DOHH2 (cell line): ENCODE measurements at regions not wholly inside any gene's neighbourhood (a gene's known extent, or its start where the extent isn't known, plus 50 kb on each side); places are given as distances from the start of the nearest gene placed in this dataset.
"Not testable (repeated sequence)": the region's sequence is repeated elsewhere in the genome, so short reads cannot be mapped to it uniquely, and the experiment has no call there.

Experiments used
- H3F3A ChIP-seq: fragments of 200-600 bp; sonication (generic), shearing (Covaris generic); 2 replicates; pipeline ENCODE4 v1.6.0; 2016; ENCODE audit warnings: antibody characterized with exemption, mild to moderate bottlenecking; ENCODE audit not compliant: control insufficient read depth, insufficient read depth
- H3K27ac ChIP-seq: fragments of 200-600 bp; sonication (generic); 2 replicates; pipeline ENCODE4 v1.5.1; 2014; ENCODE audit warnings: low read depth, mild to moderate bottlenecking, low read length, moderate library complexity
- H3K27me3 ChIP-seq: fragments of 200-600 bp; sonication (generic); 2 replicates; pipeline ENCODE4 v1.6.1; 2014; ENCODE audit warnings: mild to moderate bottlenecking, low read length, mixed read lengths; ENCODE audit not compliant: control insufficient read depth
- H3K36me3 ChIP-seq: fragments of 200-600 bp; sonication (generic); 2 replicates; pipeline ENCODE4 v1.6.1; 2014; ENCODE audit warnings: mild to moderate bottlenecking, low read length, moderate library complexity, mixed read lengths; ENCODE audit not compliant: control insufficient read depth
- H3K4me1 ChIP-seq: fragments of 200-600 bp; sonication (generic); 2 replicates; pipeline ENCODE4 v1.6.1; 2014; ENCODE audit warnings: mild to moderate bottlenecking, low read length, mixed read lengths; ENCODE audit not compliant: control insufficient read depth
- H3K4me2 ChIP-seq: fragments of 200-600 bp; sonication (generic); 2 replicates; pipeline ENCODE4 v1.6.0; 2014; ENCODE audit warnings: mild to moderate bottlenecking, low read length, moderate library complexity
- H3K4me3 ChIP-seq: fragments of 200-600 bp; sonication (generic); 2 replicates; pipeline ENCODE4 v1.5.1; 2014; ENCODE audit warnings: mild to moderate bottlenecking, low read length, mixed read lengths
- H3K79me2 ChIP-seq: fragments of 200-600 bp; sonication (generic); 2 replicates; pipeline ENCODE4 v1.6.1; 2014; ENCODE audit warnings: mild to moderate bottlenecking, low read length, mixed read lengths; ENCODE audit not compliant: control insufficient read depth
- H3K9me2 ChIP-seq: fragments of 200-600 bp; sonication (generic); replicated peaks from 2 replicates; pipeline ENCODE4 v1.6.1; 2014; ENCODE audit warnings: mild to moderate bottlenecking, low read length, mixed read lengths; ENCODE audit not compliant: control insufficient read depth
- H3K9me3 ChIP-seq: fragments of 200-600 bp; sonication (generic); 2 replicates; pipeline ENCODE4 v1.6.1; 2014; ENCODE audit warnings: antibody characterized with exemption, low read length, mixed read lengths; ENCODE audit not compliant: control insufficient read depth, insufficient read depth
- H4K20me1 ChIP-seq: fragments of 200-600 bp; sonication (generic); 2 replicates; pipeline ENCODE4 v1.6.0; 2014; ENCODE audit warnings: low read depth, mild to moderate bottlenecking, antibody characterized with exemption, low read length, moderate library complexity; ENCODE audit not compliant: control insufficient read depth, insufficient read depth
- EZH2phosphoT487 ChIP-seq: fragments of 200-600 bp; sonication (generic); IDR thresholded peaks from 2 replicates; pipeline ENCODE4 v1.6.1; 2017; ENCODE audit warnings: borderline replicate concordance, mild to moderate bottlenecking, antibody characterized with exemption, low read length, moderate library complexity, mixed read lengths
- TF ChIP-seq, protein P1 (sequence below): fragments of 200-600 bp; sonication (generic); IDR thresholded peaks from one replicate; pipeline ENCODE4 v1.5.1; 2014; ENCODE audit warnings: antibody characterized with exemption, mild to moderate bottlenecking, low read depth, low read length; ENCODE audit not compliant: poor library complexity, severe bottlenecking

GRCh38 chr1:102500758-102501157, 504.0 kb upstream of the OLFM3 start:
- Histone ChIP-seq H3K27ac (no peak overlapping the region), H3F3A (no peaks in the 10 kb centered on the region), H3K4me3 (no peak overlapping the region), H3K27me3 (no peaks in the 10 kb centered on the region), H3K4me2 (no peak overlapping the region), H3K4me1 (no peaks in the 10 kb centered on the region), H3K9me2 (no peaks in the 10 kb centered on the region), H4K20me1 (no peaks in the 10 kb centered on the region), H3K36me3 (no peaks in the 10 kb centered on the region), H3K79me2 (no peaks in the 10 kb centered on the region), H3K9me3 (no peaks in the 10 kb centered on the region)
- no peak for TF ChIP-seq EZH2phosphoT487
- TF ChIP-seq, protein P1, sequence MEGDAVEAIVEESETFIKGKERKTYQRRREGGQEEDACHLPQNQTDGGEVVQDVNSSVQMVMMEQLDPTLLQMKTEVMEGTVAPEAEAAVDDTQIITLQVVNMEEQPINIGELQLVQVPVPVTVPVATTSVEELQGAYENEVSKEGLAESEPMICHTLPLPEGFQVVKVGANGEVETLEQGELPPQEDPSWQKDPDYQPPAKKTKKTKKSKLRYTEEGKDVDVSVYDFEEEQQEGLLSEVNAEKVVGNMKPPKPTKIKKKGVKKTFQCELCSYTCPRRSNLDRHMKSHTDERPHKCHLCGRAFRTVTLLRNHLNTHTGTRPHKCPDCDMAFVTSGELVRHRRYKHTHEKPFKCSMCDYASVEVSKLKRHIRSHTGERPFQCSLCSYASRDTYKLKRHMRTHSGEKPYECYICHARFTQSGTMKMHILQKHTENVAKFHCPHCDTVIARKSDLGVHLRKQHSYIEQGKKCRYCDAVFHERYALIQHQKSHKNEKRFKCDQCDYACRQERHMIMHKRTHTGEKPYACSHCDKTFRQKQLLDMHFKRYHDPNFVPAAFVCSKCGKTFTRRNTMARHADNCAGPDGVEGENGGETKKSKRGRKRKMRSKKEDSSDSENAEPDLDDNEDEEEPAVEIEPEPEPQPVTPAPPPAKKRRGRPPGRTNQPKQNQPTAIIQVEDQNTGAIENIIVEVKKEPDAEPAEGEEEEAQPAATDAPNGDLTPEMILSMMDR = no peak

- H3K79me2 ChIP-seq = no peaks in the 10 kb centered on the region
- no peaks in the 10 kb centered on the region for H3K9me2 ChIP-seq
- no peaks in the 10 kb centered on the region for H4K20me1 ChIP-seq
- H3F3A ChIP-seq = no peaks in the 10 kb centered on the region
- no peak overlapping the region for H3K4me3 ChIP-seq
- H3K27ac ChIP-seq = no peak overlapping the region
- no peak overlapping the region for H3K4me2 ChIP-seq
- H3K4me1 ChIP-seq = no peaks in the 10 kb centered on the region
- H3K9me3 ChIP-seq = no peaks in the 10 kb centered on the region
- H3K27me3 ChIP-seq = no peaks in the 10 kb centered on the region
- no peaks in the 10 kb centered on the region for H3K36me3 ChIP-seq
- TF ChIP-seq EZH2phosphoT487 = no peak
- TF ChIP-seq, protein P1 = no peak
These were observed 502.2 kb upstream of the OLFM3 start for GRCh38 chr1:102498929-102499328.

DNA sequence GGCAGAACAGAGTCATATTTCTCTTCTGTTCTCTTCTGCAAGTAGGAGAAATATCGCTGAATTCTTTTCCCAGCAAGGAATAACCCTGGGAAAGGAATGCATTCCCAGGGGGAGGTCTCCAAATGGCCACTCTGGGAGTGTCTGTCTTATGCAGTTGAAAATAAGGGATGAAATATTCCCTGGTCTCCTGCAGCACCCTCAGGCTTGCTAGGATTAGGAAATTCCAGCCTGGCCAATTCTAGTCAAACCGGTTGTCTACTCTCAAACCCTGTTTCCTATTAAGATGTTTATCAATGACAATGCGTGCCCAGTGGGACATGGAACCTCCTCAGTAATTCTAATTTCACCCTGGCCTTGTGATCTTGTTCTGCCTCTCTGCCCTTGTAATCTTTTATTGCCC, 501.1 kb upstream of the OLFM3 start:
- not testable (repeated sequence) for H3K79me2 ChIP-seq, H3K9me2 ChIP-seq, H3K4me3 ChIP-seq, H4K20me1 ChIP-seq, H3F3A ChIP-seq, H3K27ac ChIP-seq, H3K4me2 ChIP-seq, H3K36me3 ChIP-seq, H3K4me1 ChIP-seq, H3K9me3 ChIP-seq, H3K27me3 ChIP-seq

GRCh38 chr1:102472520-102472919, 475.8 kb upstream of the OLFM3 start:
- H3K79me2 ChIP-seq = no peaks in the 10 kb centered on the region
- no peaks in the 10 kb centered on the region for H3K9me2 ChIP-seq
- TF ChIP-seq EZH2phosphoT487 = no peak
- TF ChIP-seq, protein P1 = no peak

More at GRCh38 chr1:102472520-102472919, 475.8 kb upstream of the OLFM3 start:
- Histone ChIP-seq H3K9me3 (no peaks in the 10 kb centered on the region), H3F3A (no peaks in the 10 kb centered on the region), H3K4me2 (no peak overlapping the region), H3K4me3 (no peak overlapping the region), H4K20me1 (no peaks in the 10 kb centered on the region), H3K27me3 (no peaks in the 10 kb centered on the region), H3K36me3 (no peaks in the 10 kb centered on the region), H3K27ac (no peak overlapping the region), H3K4me1 (no peaks in the 10 kb centered on the region)
